G401 (cell line): ENCODE measurements at regions not wholly inside any gene's neighbourhood (a gene's known extent, or its start where the extent isn't known, plus 50 kb on each side); places are given as distances from the start of the nearest gene placed in this dataset.
"Not testable (repeated sequence)": the region's sequence is repeated elsewhere in the genome, so short reads cannot be mapped to it uniquely, and the experiment has no call there.

ENCODE experiments used
- DNase-seq: peaks from one replicate; pipeline ENCODE4 v3.0.0-alpha.2; 2015; ENCODE audit warnings: low spot score
- in situ Hi-C: cut with HindIII; loops from 2 replicates; pipeline ENCODE4 v1.10.0; 2016; ENCODE audit warnings: low sequenced_read_pairs, mixed read lengths

DNA sequence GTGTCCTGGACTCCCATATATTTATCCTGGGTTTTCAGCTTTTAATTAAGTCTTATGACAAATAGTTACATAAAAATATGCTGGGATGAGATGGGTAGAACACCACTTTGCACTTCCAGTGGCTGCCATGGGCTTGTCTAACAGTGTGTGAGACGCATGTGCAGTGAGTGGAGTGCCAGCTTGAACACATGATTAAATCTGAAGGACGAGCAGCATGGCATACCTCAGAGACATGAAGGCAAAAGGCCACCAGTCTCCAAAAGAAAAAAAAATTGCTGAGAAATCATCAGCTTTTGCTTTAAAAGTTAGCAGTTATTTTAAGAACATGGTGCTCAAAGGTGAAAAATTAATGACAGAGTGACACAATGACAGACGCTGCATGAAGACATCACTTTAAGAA lies 139.0 kb upstream of the ADCY1 start:
- no peak for DNase-seq
- in situ Hi-C loops, result no loop called here

- DNase-seq, result no peak
- in situ Hi-C loops, result no loop called here
These were observed 138.3 kb upstream of the ADCY1 start for GRCh38 chr7:45435846-45436245.

- DNase-seq, in situ Hi-C loops: not testable (repeated sequence)
These were observed 133.4 kb upstream of the ADCY1 start for GRCh38 chr7:45440776-45441175.

GRCh38 chr7:45443263-45443662 lies 130.9 kb upstream of the ADCY1 start:
- DNase-seq, result no peak
- in situ Hi-C loops, result no loop called here

DNA sequence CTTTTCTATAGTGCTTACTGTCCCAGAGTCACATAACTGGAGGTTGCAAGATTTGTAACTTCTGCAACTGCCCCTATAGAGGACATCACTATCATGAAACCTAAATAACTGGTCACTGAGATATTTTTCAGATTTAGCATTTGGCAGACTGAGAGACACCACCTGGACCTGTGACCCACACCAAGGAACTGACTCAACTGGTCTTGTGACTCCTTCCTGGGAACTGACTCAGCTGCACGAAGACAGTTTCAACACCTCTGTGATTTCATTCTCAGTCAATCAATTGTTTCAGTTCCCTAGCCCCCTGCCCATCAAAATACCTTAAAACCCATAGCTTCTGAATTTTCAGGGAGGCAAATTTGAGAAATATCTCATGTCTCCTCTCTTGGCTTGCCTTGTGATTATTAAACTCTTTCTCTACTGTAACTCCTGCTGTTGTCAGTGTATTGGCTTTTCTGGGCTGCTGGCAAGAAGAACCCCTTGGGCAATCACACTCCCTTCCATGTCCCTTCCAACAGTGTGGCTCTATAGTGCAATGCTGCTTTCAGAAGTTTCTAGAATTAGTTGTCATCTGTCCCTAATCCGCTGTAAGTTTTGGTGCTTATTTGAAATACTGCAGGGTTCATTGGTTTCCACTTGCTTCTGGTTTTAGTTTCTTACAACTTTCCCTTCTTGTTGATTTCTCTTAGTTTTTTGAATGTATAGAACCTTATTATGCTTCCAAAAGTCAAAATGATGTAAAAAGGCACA lies 127.8 kb upstream of the ADCY1 start:
- in situ Hi-C loops, result no loop called here
- no peak for DNase-seq

- DNase-seq, result no peak
- in situ Hi-C loops, result no loop called here
These were observed 126.9 kb upstream of the ADCY1 start for GRCh38 chr7:45447296-45447695.

DNA sequence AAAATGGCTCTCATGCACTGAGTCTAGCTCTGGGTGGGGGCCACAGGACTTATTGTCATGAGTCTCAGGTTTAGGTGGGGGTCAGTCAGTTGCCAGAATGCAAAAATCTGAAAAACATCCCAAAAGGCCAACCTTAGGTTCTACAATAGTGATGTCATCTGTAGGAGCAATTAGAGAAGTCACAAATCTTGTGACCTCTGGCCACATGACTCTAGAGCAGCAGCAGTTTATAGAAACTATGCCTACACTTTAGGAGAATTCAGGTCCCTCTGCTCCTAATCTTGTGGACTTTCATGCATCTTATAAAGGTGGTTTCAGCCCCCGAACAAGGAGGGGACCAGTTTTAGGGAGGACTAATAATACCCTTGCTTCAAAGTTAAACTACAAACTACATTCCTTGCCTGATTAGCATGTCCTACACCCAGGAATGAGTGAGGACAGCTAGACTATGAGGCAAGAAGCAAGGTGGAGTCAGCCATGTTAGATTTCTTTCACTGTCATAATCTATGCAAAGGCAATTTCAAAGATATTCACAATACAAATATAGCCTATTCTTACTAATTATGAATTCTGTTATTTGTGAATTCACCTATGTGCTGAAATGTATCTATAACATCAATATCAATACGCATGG lies 123.5 kb upstream of the ADCY1 start:
- in situ Hi-C loops, result no loop called here

DNA sequence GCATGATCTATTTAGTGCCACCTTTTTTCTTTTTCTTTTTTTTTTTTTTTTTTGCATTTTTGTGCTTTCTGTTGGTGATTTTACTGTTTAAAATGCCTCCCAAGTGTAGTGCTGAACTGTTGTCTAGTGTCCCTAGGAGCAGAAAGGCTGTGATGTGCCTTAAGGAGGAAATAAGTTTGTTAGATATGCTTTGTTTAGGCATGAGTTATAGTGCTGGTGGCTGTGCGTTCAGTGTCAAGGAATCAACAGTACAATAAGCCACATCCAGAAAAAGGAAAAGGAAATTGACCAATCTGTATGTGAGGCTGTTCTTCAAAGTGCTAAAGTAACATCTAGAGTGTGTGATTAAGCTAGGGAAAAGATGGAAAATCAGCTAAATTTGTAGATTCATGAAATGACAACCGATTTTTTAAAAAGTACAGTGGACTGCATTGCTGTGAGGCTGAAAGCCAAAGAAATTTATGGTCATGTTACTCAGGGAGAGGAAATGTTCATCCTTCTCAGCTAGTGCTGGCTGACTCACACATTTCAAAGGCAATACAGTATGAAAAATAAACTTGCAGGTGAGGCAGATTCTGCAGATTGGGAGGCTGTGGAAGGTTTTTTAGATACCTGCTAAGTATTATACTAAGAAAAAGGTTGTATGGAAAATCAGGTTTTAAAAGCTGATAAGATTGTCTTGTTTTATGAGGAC lies 122.7 kb upstream of the ADCY1 start:
- in situ Hi-C loops, result no loop called here
- no peak for DNase-seq

More for the DNA sequence above, 123.5 kb upstream of the ADCY1 start:
- DNase-seq, result no peak

- in situ Hi-C loops, result no loop called here
- DNase-seq, result no peak
These were observed 119.4 kb upstream of the ADCY1 start for GRCh38 chr7:45454771-45455170.

DNA sequence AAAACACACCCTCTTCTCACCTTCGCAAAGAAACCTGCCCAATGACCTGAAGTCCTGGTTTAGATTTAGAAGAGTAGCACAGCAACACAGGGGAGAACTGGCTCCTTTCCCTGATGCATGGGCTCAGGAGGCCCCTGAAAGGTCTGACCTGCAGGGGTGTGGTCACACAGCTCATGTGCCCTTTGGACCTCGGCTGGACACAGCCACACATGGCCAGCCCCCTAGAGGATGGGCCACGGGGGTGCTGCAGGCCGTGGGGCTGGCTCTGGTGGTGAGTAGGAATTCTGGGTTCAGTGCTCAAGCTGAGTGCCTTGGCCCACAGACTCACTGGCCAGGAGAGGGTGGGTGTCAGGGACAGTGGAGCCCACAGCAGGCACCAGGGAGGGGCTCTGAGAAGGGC lies 118.5 kb upstream of the ADCY1 start:
- no peak for DNase-seq
- in situ Hi-C loops, result no loop called here

- in situ Hi-C loops, result no loop called here
- no peak for DNase-seq
These were observed 118.1 kb upstream of the ADCY1 start for GRCh38 chr7:45456105-45456504.

GRCh38 chr7:45456747-45457524 lies 117.2 kb upstream of the ADCY1 start:
- in situ Hi-C loops, result no loop called here
- no peak for DNase-seq

- no peak for DNase-seq
- in situ Hi-C loops, result no loop called here
These were observed 116.6 kb upstream of the ADCY1 start for GRCh38 chr7:45457591-45457990.

DNA sequence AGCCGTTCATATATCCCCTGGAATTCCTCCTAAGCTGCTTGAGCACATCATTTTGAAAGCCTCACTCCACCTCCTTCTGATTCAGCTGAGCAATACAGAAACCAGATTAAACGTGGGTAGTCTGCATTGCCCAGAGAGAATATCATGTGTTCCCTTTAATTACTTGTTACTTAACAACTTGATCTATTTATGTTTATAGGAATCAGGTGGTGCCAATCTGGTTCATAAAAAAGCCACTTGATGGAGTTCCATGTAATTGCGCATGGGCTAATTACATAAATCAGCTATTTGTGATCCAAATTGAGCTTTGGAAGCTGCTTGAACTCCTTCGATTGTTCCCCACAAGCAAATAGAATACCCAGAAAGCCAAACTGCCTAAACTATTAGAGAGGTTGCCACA lies 114.7 kb upstream of the ADCY1 start:
- DNase-seq, result no peak
- in situ Hi-C loops, result no loop called here

DNA sequence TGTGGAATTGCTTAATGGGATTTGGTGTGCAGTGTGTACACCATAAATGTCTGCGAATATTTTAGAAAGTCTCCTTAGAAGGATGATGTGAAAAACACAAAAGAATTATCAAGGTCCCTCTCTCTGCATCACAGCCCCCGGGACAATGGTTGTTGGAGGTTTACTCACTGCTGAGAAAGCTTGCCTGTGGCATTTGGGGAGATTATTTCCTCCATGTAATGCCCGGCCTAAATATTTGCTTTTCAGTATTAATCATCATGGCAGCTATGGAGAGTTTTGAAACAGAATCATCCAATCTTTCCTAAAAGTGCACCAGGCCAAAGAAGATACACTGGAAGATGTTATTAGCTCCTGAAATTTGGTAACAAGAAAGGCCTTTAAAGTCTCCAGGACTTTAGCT lies 113.8 kb upstream of the ADCY1 start:
- DNase-seq, result no peak
- in situ Hi-C loops, result no loop called here

GRCh38 chr7:45461026-45461425 lies 113.1 kb upstream of the ADCY1 start:
- in situ Hi-C loops, result no loop called here

DNA sequence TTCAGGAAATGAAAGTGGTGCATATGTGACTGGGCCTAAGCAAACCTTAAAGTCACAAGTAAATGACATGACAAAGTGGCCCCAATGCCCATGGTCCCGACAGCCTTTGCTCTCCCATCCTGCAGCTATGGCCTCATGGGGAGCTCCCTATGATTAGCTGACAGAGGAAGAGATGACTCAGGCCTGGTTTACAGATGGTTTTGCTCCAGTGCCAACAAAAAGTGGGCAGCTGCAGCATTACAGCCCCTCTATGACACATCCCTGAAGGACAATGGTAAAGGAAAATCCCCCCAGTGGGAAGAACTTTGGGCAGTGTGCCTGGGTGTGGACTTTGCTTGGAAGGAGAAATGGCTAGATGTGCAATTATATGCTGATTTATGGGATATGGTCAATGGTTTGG lies 105.1 kb upstream of the ADCY1 start:
- in situ Hi-C loops, result no loop called here
- DNase-seq, result no peak

More at GRCh38 chr7:45461026-45461425, 113.1 kb upstream of the ADCY1 start:
- no peak for DNase-seq

DNA sequence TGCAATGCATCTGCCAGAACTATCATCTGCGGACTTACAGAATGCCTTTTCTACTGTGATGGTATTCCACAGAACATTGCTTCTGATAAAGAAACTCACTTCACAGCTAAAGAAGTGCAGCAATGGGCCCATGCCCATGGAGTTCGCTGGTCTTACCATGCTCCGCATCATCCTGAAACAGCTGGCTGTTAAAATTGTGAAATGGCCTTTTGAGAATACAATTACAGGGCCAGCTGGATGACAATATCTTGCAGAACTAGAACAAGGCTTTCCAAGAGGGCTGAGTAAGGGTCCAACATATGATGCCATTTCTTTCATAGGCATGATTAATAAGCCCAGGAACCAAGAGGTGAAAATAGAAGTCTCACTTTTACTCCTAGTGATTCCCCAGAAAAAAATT lies 104.1 kb upstream of the ADCY1 start:
- in situ Hi-C loops, result no loop called here
- DNase-seq, result no peak

DNA sequence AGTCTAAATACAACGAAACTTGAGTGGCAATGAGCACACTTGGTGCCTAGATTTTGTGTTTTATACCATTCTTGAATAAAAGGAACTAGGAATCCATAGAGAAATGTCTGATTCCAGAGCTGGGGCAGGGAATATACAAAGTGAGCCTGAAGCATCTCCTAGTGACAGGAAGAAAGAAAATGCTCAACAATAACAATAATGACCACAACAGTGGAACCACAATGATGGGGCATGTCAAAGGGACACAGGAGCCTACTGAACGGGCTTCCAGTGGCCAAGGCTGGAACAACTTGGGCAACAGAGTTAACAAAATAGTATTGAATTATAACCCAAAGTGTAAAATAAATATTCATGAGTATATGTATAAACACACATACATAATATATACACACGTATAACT lies 94.4 kb upstream of the ADCY1 start:
- in situ Hi-C loops, result no loop called here
- no peak for DNase-seq

GRCh38 chr7:45482451-45482850 lies 91.7 kb upstream of the ADCY1 start:
- DNase-seq, result no peak
- in situ Hi-C loops, result no loop called here
